CD4-positive, alpha-beta T cell treated with Interleukin-12 subunit alpha and Interleukin-12 subunit beta, for 1 hour (primary cell): ENCODE measurements at regions not wholly inside any gene's neighbourhood (a gene's known extent, or its start where the extent isn't known, plus 50 kb on each side); places are given as distances from the start of the nearest gene placed in this dataset.
A peak's percentile ranks its signal among the peaks of the same experiment; 100 is the strongest.
"Not testable (repeated sequence)": the region's sequence is repeated elsewhere in the genome, so short reads cannot be mapped to it uniquely, and the experiment has no call there.

Experiments used
- DNase-seq: peaks from one replicate; pipeline ENCODE4 v3.0.0-alpha.2; 2020

DNA sequence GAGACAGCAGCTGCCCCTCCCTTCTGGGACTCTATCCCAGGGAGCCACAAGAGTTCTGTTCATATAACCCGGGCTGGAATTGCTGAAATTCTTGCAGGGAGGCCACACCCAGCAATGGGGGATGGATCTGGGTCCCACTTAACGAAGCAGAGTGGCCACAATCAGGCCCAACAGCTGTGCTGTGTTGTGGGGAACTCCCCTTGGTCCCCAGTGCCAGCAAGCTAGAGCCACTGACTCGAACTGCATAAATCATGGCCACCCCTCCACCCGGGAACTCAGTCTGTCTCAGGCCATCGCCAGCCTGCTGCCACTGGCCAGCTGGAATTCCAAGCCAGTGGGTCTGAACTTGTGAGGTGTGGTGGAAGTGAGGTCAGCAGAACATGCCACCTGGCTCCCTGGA lies 111.1 kb downstream of the KLF8 start:
- DNase-seq = no peak

DNA sequence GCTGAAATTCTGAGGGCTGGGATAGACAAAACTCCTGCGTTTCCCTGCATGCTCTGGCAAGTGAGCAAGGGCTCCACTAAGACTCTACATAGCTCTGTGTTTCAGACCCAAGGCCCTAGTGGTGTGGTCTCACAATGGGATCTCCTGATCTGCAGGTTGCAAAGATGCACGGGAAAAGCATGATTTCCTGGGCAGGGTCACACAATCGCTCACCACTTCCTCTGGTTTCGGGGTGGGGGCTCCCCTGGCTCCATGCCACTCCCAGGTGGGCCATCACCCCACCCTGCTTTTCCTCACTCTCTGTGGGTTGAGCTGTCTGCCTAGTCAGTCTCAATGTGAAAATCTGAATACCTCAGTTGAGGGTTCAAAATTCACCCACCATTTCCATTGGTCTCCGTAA lies 111.5 kb downstream of the KLF8 start:
- peak; percentile 9 for DNase-seq

- not testable (repeated sequence) for DNase-seq
Measured at GRCh38 chrX:56358145-56358544, 126.0 kb downstream of the KLF8 start.

DNA sequence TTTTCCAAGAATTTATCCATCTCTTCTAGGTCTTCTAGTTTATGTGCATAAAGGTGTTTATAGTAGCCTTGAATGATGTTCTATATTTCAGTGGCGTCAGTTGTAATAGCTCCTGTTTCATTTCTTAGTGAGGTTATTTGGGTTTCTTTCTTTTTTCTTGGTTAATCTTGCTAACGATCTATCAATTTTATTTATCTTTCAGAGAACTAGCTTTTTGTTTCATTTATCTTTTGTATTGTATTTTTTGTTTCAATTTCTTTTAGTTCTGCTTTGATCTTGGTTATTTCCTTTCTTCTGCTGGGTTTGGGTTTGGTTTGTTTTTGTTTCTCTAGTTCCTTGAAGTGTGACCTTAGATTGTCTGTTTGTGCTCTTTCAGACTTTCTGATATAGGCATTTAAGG lies 133.0 kb downstream of the KLF8 start:
- DNase-seq = not testable (repeated sequence)

DNA sequence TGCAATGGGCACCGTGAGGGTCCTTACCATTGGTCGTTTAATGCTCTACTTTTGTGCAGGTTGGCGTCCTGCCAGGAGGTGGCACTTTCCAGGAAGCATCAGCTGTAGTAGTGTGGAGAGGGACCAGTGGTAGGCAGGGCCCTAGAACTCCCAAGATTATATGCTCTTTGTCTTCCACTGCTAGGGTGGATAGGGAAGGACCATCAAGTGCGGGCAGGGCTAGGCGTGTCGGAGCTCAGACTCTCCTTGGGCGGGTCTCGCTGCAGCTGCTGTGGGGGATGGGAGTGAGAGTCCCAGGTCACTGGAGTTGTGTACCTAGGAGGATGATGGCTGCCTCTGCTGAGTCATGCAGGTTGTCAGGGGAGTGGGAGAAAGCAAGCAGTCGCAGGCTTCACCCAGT lies 134.7 kb downstream of the KLF8 start:
- no peak for DNase-seq

DNA sequence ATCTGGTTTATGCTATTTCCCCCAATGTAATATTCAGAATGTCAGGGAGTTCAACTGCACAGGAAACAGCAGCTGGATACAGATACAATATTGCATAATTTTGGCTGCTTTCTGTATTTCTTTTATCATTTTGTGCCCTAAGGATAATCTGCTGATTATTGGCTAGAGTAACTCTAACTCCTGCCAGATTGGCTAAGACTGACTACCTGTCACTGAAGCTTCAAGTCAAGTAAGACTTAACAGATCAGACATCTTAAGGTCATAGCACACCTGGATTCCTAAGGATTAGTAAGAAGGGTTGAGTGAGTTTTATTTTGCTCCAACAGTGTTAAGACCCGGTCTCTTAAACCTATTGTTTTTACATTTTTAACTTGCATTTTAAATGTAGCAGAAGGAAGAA lies 136.8 kb downstream of the KLF8 start:
- no peak for DNase-seq

GRCh38 chrX:56379984-56380780 lies 148.0 kb downstream of the KLF8 start:
- DNase-seq = not testable (repeated sequence)

GRCh38 chrX:56382278-56382677 lies 150.1 kb downstream of the KLF8 start:
- DNase-seq = no peak

GRCh38 chrX:56385336-56385735 lies 153.2 kb downstream of the KLF8 start:
- DNase-seq = peak; percentile 34

DNA sequence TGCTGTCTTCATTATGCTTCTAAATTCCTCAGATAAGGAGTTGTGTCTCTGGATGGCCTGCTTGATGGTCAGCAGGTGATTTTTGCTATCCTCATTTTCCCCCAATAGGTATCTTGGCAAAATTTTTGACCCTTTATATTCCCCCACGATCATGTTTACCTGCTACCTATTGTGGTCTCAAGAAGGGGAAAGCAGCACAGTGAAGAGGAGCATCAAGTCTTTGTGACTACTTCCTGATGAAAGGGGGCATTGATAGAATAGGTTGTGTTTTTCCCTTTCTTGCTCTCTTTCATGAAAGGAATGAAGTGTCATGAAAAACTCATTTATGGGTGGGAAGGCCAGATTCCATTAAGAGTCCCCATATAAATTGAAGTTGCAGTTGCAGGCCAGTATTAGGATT lies 153.8 kb downstream of the KLF8 start:
- DNase-seq = no peak

- peak; percentile 2 for DNase-seq
Measured at GRCh38 chrX:56397636-56398035, 165.5 kb downstream of the KLF8 start.

DNA sequence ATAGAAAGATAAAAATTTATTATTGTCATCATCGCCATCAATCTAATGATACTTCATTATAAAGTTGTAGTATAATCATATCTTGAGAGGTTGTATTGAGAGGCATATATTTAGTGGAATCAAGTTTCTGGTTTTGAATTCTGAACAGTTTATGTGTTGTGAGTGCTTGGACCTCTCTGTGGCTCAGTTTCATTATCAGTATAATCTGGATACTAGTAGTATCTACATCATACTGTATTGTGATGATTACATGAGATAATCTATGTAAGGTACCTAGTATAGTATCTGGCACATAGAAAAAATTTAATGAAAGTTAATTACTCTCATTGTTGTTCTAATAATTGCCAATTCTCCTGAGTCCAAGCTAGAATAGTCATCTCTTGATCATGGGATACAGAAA lies 161.2 kb upstream of the UBQLN2 start:
- DNase-seq = no peak

- DNase-seq = no peak
Measured at GRCh38 chrX:56429581-56429980, 133.8 kb upstream of the UBQLN2 start.

GRCh38 chrX:56451981-56452380 lies 111.4 kb upstream of the UBQLN2 start:
- not testable (repeated sequence) for DNase-seq

- no peak for DNase-seq
Measured at GRCh38 chrX:56462389-56462788, 101.0 kb upstream of the UBQLN2 start.

GRCh38 chrX:56468441-56468840 lies 95.0 kb upstream of the UBQLN2 start:
- no peak for DNase-seq

DNA sequence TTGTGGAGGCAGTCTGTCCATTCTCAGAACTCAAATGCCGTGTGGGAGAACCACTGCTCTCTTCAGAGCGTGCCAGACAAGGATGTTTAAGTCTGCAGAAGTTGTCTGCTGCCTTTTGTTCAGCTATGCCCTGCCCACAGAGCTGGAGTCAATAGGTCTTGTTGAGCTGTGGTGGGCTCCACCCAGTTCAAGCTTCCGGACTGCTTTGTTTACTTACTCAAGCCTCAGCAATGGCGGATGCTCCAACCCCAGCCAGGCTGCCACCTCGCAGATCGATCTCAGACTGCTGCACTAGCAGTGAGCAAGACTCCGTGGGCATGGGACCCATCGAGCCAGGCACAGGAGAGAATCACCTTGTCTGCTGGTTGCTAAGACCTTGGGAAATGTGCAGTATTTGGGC lies 68.5 kb upstream of the UBQLN2 start:
- DNase-seq = peak; percentile 0

- DNase-seq = no peak
Measured at GRCh38 chrX:56498756-56499155, 64.7 kb upstream of the UBQLN2 start.

GRCh38 chrX:56499372-56499771 lies 64.1 kb upstream of the UBQLN2 start:
- no peak for DNase-seq

DNA sequence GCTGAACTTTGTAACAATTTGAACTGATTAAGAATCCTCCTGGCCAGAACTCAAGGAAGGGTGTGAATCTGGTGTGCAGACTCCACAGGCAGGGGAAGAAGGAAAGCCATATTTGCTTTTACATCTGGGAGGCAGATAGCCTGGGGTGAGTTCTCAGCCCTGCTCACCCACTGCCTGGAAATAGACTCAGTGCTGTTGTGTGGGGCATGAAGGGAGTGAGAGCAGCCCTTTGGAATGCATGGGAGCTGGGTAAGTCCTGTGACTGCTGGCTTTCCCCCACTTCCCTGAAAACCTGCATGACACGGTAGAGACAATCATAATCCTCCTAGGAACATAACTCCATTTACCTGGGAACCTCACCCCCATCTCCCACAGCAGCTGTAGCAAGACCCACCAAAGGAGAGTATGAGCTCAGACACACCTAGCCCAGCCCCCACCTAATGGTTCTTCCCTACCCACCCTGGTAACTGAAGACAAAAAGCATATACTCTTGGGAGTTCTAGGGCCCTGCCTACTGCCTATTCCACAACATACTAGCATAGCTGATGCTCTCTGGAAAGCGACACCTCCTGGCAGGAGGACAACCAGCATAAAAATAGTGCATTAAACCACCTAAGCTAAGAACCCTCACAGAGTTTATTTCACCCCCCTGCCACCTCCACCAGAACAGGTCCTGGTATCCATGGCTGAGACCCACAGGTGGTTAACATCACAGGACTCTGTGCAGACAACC lies 59.3 kb upstream of the UBQLN2 start:
- DNase-seq = no peak

DNA sequence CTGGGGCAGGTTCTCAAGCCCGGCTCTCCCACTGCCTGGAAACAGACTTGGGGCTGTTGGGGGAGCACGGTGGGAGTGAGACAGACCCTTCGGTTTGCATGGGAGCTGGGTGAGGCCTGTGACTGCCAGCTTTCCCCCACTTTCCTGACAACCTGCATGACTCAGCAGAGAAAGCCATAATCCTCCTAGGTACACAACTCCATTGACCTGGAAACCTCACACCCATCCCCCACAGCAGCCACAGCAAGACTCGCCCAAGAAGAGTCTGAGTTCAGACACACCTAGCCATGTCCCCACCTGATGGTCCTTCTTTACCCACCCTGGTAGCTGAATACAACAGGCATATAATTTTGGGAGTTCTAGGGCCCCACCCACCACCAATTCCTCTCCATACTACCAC lies 57.6 kb upstream of the UBQLN2 start:
- DNase-seq = no peak
